H9 (cell line): ENCODE measurements at regions not wholly inside any gene's neighbourhood (a gene's known extent, or its start where the extent isn't known, plus 50 kb on each side); places are given as distances from the start of the nearest gene placed in this dataset.

Experiments used
- DNase-seq: peaks from one replicate; pipeline ENCODE4 v3.0.0-alpha.2; 2017
- H2AFZ ChIP-seq: one replicate; pipeline ENCODE4 v1.6.1; 2013; ENCODE audit warnings: mild to moderate bottlenecking, low read length, control low read depth, moderate library complexity
- H2AK5ac ChIP-seq: 2 replicates; pipeline ENCODE4 v1.6.1; 2013; ENCODE audit warnings: low read length, control low read depth, mixed read lengths; ENCODE audit not compliant: insufficient read length
- H2BK120ac ChIP-seq: one replicate; pipeline ENCODE4 v1.6.1; 2013; ENCODE audit warnings: low read depth, mild to moderate bottlenecking, low read length, control low read depth, inconsistent platforms; ENCODE audit not compliant: poor library complexity, severe bottlenecking
- H2BK12ac ChIP-seq: 2 replicates; pipeline ENCODE4 v1.6.1; 2013; ENCODE audit warnings: low read length, control low read depth, mixed read lengths, low read depth; ENCODE audit not compliant: insufficient read length
- H2BK15ac ChIP-seq: 2 replicates; pipeline ENCODE4 v1.6.1; 2013; ENCODE audit warnings: low read depth, low read length, control low read depth
- H2BK20ac ChIP-seq: one replicate; pipeline ENCODE4 v1.6.1; 2013; ENCODE audit warnings: low read depth, mild to moderate bottlenecking, low read length, control low read depth, inconsistent platforms; ENCODE audit not compliant: poor library complexity, severe bottlenecking
- H2BK5ac ChIP-seq: 2 replicates; pipeline ENCODE4 v1.6.1; 2013; ENCODE audit warnings: low read length, control low read depth, mixed read lengths; ENCODE audit not compliant: insufficient read length
- H3K14ac ChIP-seq: 2 replicates; pipeline ENCODE4 v1.6.1; 2013; ENCODE audit warnings: low read length, control low read depth; ENCODE audit not compliant: insufficient read depth
- H3K18ac ChIP-seq: 2 replicates; pipeline ENCODE4 v1.6.1; 2013; ENCODE audit warnings: low read depth, mild to moderate bottlenecking, mixed read lengths, low read length, control low read depth; ENCODE audit not compliant: insufficient read length
- H3K23ac ChIP-seq: 2 replicates; pipeline ENCODE4 v1.6.1; 2013; ENCODE audit warnings: low read length, control low read depth, mixed read lengths, low read depth; ENCODE audit not compliant: insufficient read length
- H3K23me2 ChIP-seq: 2 replicates; pipeline ENCODE4 v1.6.1; 2013; ENCODE audit warnings: low read depth, mild to moderate bottlenecking, mixed read lengths, low read length, control low read depth; ENCODE audit not compliant: insufficient read length, poor library complexity, severe bottlenecking
- H3K27ac ChIP-seq: 2 replicates; pipeline ENCODE4 v1.5.1; 2013; ENCODE audit warnings: low read length, control low read depth, mixed read lengths, low read depth; ENCODE audit not compliant: insufficient read length
- H3K27me3 ChIP-seq: 2 replicates; pipeline ENCODE4 v1.6.1; 2013; ENCODE audit warnings: low read length, control low read depth, inconsistent platforms; ENCODE audit not compliant: insufficient read depth
- H3K4ac ChIP-seq: 2 replicates; pipeline ENCODE4 v1.6.1; 2013; ENCODE audit warnings: low read depth, mild to moderate bottlenecking, control low read depth, inconsistent platforms, low read length, moderate library complexity
- H3K4me1 ChIP-seq: 2 replicates; pipeline ENCODE4 v1.6.1; 2013; ENCODE audit warnings: low read length, control low read depth, inconsistent platforms; ENCODE audit not compliant: insufficient read depth
- H3K4me2 ChIP-seq: 2 replicates; pipeline ENCODE4 v1.6.1; 2013; ENCODE audit warnings: low read length, control low read depth, mixed read lengths; ENCODE audit not compliant: insufficient read length, insufficient read depth
- H3K56ac ChIP-seq: 2 replicates; pipeline ENCODE4 v1.6.1; 2013; ENCODE audit warnings: low read depth, mild to moderate bottlenecking, mixed read lengths, low read length, control low read depth; ENCODE audit not compliant: insufficient read length
- H3K79me1 ChIP-seq: 2 replicates; pipeline ENCODE4 v1.6.1; 2013; ENCODE audit warnings: low read depth, mild to moderate bottlenecking, moderate library complexity, low read length, control low read depth, inconsistent platforms; ENCODE audit not compliant: insufficient read depth, poor library complexity, severe bottlenecking
- H3K79me2 ChIP-seq: 2 replicates; pipeline ENCODE4 v1.6.1; 2013; ENCODE audit warnings: low read length, control low read depth, inconsistent platforms; ENCODE audit not compliant: insufficient read depth
- H3K9ac ChIP-seq: 2 replicates; pipeline ENCODE4 v1.6.1; 2013; ENCODE audit warnings: low read length, control low read depth, mixed read lengths; ENCODE audit not compliant: insufficient read length; ENCODE audit errors: extremely low read depth
- H3K9me3 ChIP-seq: one replicate; pipeline ENCODE4 v1.6.1; 2013; ENCODE audit warnings: low read depth, low read length, inconsistent platforms; ENCODE audit not compliant: control insufficient read depth
- H3T11ph ChIP-seq: one replicate; pipeline ENCODE4 v1.6.1; 2013; ENCODE audit warnings: mild to moderate bottlenecking, low read length, control low read depth, inconsistent platforms
- H4K20me1 ChIP-seq: one replicate; pipeline ENCODE4 v1.6.1; 2013; ENCODE audit not compliant: control insufficient read depth, insufficient read length, insufficient read depth
- H4K5ac ChIP-seq: 2 replicates; pipeline ENCODE4 v1.6.1; 2013; ENCODE audit warnings: low read depth, mild to moderate bottlenecking, mixed read lengths, low read length, control low read depth; ENCODE audit not compliant: insufficient read length
- H4K8ac ChIP-seq: replicated peaks from 2 replicates; pipeline ENCODE4 v1.6.1; 2013; ENCODE audit warnings: low read length, control low read depth, mixed read lengths, low read depth; ENCODE audit not compliant: insufficient read length
- H4K91ac ChIP-seq: 2 replicates; pipeline ENCODE4 v1.6.1; 2013; ENCODE audit warnings: low read depth, mild to moderate bottlenecking, moderate library complexity, mixed read lengths, low read length, control low read depth; ENCODE audit not compliant: insufficient read length
- H3K27ac Mint-ChIP-seq, 3 experiments: 2 replicates in 2 of 3; 3 replicates in 1 of 3; pipeline ENCODE4 v1.8.0; 2020 to 2021; ENCODE audit warnings: mixed read lengths in 3 of 3, mild to moderate bottlenecking in 1 of 3, moderate library complexity in 1 of 3
- H3K27me3 Mint-ChIP-seq: 2 replicates; pipeline ENCODE4 v1.8.0; 2021; ENCODE audit warnings: low read depth, mild to moderate bottlenecking, moderate library complexity, mixed read lengths
- H3K36me3 Mint-ChIP-seq, 3 experiments: 2 replicates in 2 of 3; 3 replicates in 1 of 3; pipeline ENCODE4 v1.8.0; 2020 to 2021; ENCODE audit warnings: low read depth in 3 of 3, mixed read lengths in 3 of 3; ENCODE audit not compliant: insufficient read depth in 1 of 3
- H3K4me1 Mint-ChIP-seq, 2 experiments: 2 replicates each; pipeline ENCODE4 v1.8.0; 2020; ENCODE audit warnings: mixed read lengths in 2 of 2
- H3K4me3 Mint-ChIP-seq, 2 experiments: 2 replicates in 1 of 2; 3 replicates in 1 of 2; pipeline ENCODE4 v1.8.0; 2020 to 2021; ENCODE audit warnings: mild to moderate bottlenecking in 2 of 2, mixed read lengths in 2 of 2, moderate library complexity in 1 of 2
- H3K9me3 Mint-ChIP-seq, 2 experiments: 2 replicates in 1 of 2; 3 replicates in 1 of 2; pipeline ENCODE4 v1.8.0; 2020; ENCODE audit warnings: mild to moderate bottlenecking in 2 of 2, mixed read lengths in 2 of 2, moderate library complexity in 1 of 2
- CTCF ChIP-seq: fragments of 200-600 bp; sonication (generic); conservative IDR thresholded peaks from 3 replicates; pipeline ENCODE4 v1.8.0; 2021; ENCODE audit warnings: antibody characterized with exemption, mild to moderate bottlenecking
- WGBS: extraction: QIAGEN DNeasy Blood & Tissue Kit; methylation state at CpG from one replicate; pipeline ENCODE4 v1.1.7; 2013; ENCODE audit warnings: missing lambda C conversion rate, low lambda C conversion rate, mixed read lengths; ENCODE audit not compliant: insufficient read length; ENCODE audit errors: extremely low coverage; 5-methylcytosine and 5-hydroxymethylcytosine counted together

- H2BK5ac ChIP-seq, result no peak overlapping the region
- no peak overlapping the region for H3K23ac ChIP-seq
- Mint-ChIP-seq H3K27me3 (no peaks in the 10 kb centered on the region), H3K36me3 (no peaks in the 10 kb centered on the region), H3K4me1 (peaks cover 19 to 21% of the 10 kb centered on the region in 2 experiments), H3K27ac (peak overlapping the region in 1 of 3 experiments; percentile 36; a peak in 1 of 7 replicates), H3K9me3 (no peaks in the 10 kb centered on the region), H3K4me3 (no peak overlapping the region)
- H3K4me2 ChIP-seq, result no peak overlapping the region
- H3K4me1 ChIP-seq, result no peaks in the 10 kb centered on the region; the same call in 1 of the 2 replicates
- H3K9ac ChIP-seq, result no peak overlapping the region
- no peak overlapping the region for H4K8ac ChIP-seq
- H3K27me3 ChIP-seq, result no peaks in the 10 kb centered on the region
- H4K5ac ChIP-seq, result no peak overlapping the region
- no peaks in the 10 kb centered on the region for H3K9me3 ChIP-seq
- H2BK15ac ChIP-seq, result no peak overlapping the region
- H4K20me1 ChIP-seq, result no peaks in the 10 kb centered on the region
- no peak overlapping the region for H3K27ac ChIP-seq
- no peak overlapping the region for H2AK5ac ChIP-seq
- no peak for DNase-seq
- H3K56ac ChIP-seq, result no peak overlapping the region
- no peak overlapping the region for H3K18ac ChIP-seq
- H2BK120ac ChIP-seq, result no peak overlapping the region
- no peak for TF ChIP-seq CTCF
- no CpG with 5 or more reads among the region's 3 CpGs for WGBS
- no peak overlapping the region for H3K14ac ChIP-seq
- H2BK12ac ChIP-seq, result no peak overlapping the region
- no peaks in the 10 kb centered on the region for H3K79me2 ChIP-seq
- no peak overlapping the region for H2AFZ ChIP-seq
- no peaks in the 10 kb centered on the region for H3K79me1 ChIP-seq
- no peak overlapping the region for H4K91ac ChIP-seq
- no peak overlapping the region for H2BK20ac ChIP-seq
- no peak overlapping the region for H3T11ph ChIP-seq
- H3K23me2 ChIP-seq, result no peaks in the 10 kb centered on the region
- no peak overlapping the region for H3K4ac ChIP-seq
These were observed 784.0 kb downstream of the TMTC2 start for GRCh38 chr12:83470749-83471148.
